ENCODE measurements at regions not wholly inside any gene's neighbourhood (a gene's known extent, or its start where the extent isn't known, plus 50 kb on each side); places are given as distances from the start of the nearest gene placed in this dataset.
A peak's percentile ranks its signal among the peaks of the same experiment; 100 is the strongest.

DNA sequence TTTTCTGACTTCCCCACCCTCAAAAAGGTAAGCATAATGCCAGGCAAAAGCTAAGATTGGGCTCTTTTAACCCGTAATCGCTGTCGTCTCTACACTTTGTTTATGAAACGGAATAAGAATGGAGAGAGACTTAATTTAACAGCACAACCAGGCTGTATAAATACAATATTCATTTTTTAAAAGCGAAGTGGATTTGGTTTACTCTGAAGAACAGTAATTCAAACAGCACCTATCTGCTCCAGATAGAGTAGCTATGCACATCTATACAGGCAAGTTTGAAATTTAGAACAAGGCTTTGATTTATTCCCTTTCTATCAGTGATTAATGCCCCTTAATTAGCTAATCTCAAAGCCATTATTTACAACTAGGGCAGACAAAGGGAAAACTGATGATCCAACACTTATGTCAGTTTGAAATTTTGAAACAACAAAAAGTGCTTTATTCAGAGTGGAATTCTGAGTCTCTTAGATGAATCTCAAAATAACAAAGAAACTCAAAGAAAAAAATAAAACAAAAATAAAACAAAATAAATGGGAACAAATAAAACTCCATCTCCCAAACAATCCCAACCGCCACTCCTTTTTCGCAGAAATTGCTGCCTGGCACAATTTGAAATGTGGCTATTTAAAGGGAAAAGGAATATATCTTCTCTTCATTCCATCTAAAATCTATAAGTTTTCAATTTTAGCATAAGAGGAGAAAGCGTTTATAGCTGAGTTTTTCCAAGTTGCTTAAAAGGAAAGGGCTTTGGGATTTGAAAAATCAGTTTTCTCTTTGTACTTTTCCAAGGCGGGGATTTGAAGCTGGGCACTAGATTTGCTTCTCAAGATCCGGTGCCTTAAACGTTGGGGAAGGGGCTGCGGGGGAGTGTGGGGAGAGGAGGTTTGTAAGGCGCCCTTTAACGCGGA lies 298.6 kb downstream of the PARP8 start:
- no peak for DNase-seq

DNA sequence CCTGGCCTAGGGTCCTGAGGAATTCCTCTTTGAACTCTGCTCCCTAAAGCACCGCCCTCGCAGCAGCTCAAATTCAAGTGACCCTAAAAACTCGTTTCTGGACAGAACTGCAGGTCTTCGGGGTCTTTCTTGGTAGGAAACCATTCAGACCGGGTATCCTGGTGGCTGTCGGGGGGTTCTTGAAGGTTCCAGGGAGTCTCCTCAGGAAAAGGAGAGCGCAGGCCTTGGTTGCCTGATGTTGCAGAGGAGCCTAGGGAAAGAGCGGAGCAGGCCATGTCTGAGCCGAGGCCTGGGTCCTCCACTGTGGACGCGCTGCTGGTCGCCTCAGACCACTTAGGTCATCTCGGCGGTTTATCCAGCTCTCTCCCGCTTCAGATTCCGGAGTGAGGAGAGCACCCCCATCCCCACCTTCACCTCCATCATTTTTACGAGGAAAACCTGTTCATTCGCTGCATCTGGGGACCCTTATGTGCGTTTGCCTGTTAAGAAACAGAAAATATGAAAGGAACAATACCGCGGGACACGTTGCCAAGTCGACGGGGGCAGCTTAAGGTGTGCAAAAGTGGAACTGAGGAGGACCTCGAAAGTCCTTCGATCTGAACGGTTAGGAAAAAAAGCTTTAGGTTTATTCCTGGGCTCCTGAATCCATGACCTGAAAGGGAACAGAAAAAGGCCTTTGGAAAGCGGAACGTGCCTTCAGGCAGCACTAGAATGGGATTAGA lies 299.4 kb downstream of the PARP8 start:
- no peak for DNase-seq

DNA sequence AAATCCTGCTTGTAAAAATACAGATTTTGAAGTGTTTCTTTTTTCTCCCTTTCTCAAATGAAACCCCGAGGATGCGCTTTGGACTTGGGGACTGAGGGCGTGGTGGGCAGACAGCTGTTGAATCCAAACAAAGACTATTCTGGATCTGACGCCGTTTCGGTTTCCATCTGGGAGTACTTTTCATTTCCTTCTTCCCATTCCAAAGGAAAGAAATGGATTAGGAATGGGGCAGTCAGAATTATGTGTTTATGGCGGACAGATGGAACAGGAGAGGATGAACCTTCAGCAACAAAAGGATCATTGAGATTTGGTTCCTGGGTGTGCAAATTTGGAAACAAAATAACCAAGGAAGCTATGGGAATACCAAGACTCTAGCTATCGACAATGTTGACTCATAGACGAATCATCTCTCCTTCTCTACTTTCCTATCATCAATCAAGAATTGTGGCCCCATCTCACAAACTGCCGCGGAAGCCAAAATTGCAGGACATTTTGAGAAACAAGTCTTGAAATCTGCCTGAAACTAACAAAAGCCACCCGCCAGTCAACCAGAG lies 300.6 kb downstream of the PARP8 start:
- no peak for DNase-seq

DNA sequence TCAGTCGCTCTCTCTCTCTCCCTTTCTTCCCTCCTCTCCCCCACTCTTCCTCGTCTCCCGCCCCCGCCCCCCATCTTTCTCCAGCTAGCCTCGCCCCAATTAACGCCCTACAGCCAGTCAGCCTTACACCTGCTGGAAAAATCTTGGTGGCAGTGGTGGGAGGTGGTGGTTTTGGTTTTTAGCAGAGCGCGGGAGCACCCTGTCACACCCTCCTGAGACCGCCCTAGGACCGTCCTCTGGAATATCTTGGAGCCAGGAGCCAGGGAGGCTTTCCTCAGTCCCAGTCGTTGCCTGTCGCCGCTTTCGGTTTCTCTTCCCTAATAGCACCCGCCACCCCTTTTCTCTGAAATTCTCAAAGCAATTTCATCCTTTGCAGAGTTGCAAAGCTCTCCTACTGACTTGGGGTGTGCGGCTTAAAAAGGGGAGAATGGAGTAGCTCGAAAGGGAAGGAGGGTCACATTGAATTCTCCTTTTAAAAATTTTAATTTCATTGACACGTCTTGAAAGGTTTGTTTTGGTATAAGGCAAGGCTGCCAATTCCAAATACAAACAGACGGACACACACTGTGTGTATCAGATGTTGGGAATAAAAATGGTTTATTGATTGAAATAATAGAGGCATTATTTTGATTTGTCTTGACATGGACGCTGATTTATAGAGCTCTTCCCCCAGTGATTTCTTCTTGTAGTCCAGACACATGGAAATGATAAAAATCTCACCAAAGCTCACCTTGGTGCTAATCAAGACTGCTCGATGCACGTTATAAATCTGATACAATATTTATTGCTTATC lies 301.3 kb downstream of the PARP8 start:
- peak; percentile 23 for DNase-seq

DNA sequence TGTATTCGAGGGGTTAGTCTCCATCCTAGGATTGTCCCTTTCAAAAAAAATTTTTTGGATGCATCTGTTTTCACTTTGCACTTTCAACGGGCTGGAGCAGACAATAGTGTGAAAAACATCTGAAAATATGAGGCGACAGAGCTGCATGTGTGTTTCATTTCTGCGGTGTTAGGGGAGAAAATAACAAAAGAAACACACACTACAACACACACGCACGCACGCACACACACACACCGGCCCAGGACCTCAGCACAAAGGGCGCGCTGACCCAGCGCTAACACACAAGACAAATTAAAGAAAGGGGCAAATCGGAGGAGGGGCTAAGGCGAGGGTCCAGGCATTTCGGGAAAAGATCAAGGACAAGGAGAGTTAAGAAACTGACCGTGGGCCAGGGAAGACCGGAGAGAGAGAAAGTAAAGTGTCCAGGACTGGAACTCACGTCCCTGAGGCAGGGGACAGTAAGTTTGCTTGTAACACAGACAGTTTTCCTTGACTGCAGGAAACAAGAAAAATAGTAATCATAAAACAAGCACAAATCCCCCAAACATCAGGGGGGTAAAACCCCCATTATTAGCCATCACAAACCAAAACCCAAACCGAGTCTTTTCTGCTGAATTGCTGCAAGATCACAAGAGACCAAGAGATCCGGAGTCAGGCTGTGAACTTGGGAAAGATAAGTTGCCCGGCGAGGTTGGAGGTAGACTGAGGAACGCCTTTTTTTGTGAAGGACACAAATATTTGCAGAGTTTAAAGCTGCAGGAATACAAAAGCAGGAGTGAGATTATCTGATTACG lies 302.1 kb downstream of the PARP8 start:
- no peak for DNase-seq

DNA sequence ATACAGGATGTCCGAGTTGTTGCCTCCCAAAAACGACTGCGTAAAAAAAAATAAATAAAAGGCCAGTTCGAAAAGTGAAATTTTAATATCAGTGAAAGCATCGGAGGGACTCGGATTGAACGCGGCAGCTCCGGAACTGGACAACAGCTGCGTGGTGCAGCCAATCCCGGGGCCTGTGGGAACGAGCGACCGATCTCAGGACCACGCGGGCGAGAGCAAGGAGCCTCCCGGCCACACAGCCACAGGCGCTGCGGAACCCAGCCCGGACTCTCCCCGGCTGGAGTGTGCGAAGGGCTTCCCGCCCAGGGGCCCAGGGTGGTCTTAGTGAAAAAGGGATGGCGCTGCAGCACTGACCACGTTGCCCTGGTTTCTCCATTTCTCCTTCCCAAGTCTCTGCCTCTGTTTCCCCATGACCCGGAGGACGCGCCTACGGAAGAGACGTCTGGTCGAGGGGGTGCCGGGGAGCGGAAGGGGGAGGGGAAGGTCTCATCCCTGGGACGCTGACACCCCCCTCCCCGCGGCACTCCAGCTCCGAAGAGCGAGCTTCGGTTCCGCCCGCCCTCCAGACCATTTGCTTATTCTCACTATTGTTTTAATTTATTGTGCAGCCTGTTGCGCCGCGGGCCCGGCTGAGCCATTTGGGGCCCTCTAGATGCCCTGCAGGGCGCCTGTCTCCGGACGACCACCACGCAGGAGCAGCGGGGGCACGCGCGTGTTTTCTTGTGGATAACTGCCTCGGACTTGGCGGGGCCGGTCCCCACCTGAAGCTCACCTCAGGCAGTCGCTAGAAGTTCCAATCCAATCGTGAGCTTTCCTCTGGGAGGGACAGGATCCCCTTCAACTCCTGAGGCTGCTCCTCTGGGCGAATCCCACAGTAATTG lies 303.0 kb downstream of the PARP8 start:
- no peak for DNase-seq

DNA sequence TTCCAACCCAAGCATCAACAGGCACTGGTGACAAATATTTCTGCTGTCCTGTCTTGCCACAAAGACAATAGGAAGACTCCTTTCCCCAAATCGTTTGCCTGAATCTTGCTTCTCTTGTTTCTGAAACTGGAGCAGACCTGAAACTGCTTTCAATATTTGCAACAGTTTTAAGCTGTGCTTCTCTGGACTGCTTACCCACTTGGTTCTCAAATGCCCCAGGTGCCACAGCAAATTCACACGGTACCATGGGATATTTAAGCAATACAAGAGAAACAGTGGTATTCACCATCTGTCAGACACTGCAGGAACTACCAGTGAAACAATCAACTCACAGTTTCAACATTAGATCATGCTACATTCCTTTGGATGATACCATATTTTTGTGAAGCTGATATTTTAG lies 309.4 kb downstream of the PARP8 start:
- DNase-seq, result no peak

DNA sequence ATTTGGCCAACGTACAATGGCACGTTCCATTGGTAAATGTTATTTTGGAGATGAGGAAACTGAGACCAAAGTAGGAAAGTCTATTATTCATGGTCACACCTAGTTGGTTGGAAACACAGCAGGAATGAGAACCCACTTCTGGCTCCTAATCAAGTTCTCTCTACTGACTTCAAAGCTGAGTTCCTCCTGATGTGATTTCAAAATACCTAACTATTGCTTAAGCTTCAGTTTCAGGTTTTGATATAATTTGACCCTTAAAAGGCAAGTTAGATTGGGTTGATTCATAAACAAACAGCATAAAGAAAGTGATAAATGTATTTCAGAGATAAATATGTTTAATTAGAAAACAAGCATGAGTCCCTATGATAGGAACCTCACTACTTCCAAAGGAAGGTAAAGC lies 312.5 kb downstream of the PARP8 start:
- no peak for DNase-seq

DNA sequence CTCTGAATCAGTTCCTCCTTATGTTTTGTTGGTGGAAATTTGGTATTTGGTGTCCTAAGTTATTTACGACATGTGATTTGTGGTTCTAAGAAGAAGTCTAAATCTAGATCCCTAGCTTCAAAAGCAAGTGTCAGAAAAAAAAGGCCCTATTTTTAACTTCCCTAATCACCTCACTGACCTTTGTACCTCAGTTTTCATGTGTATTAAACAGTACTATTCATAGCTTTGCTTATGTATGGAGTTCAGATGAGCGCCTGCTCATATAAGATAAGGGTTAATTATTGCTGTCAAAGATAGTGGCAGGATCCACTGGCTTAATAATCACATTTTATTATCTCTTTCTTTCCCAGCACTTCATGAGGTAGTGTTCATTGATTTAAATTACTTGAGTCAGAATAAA lies 318.2 kb downstream of the PARP8 start:
- no peak for DNase-seq

DNA sequence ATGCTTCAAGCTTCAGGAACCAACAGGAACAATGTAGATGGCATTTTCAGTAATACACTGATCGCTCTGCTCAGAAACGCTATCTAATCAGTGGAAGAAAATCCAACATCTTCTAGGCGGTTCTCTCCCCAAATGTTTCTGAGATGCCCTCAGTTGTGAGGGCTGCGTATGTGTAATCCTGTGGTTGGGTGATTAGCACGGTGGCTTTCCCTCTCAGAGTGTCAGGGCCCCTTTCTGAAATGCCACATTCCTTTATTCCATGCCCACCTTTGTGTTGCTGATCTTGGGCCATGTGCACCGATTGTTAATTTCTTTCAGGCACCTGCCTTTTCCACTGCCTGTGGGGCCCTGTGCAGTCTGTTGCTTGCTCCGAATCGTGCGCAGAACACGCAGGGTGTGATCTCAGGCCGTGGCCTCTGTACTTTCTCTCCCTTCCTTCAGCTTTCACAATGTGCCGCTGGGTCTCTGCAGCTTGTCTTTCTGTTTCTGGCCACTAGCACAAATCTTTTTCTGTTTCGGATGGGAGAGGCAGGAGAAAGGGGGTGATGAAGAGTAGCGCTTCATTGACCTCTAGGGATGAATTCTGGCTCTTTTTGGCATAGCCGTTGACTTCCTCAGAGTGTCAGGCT lies 324.0 kb downstream of the PARP8 start:
- DNase-seq, result no peak

DNA sequence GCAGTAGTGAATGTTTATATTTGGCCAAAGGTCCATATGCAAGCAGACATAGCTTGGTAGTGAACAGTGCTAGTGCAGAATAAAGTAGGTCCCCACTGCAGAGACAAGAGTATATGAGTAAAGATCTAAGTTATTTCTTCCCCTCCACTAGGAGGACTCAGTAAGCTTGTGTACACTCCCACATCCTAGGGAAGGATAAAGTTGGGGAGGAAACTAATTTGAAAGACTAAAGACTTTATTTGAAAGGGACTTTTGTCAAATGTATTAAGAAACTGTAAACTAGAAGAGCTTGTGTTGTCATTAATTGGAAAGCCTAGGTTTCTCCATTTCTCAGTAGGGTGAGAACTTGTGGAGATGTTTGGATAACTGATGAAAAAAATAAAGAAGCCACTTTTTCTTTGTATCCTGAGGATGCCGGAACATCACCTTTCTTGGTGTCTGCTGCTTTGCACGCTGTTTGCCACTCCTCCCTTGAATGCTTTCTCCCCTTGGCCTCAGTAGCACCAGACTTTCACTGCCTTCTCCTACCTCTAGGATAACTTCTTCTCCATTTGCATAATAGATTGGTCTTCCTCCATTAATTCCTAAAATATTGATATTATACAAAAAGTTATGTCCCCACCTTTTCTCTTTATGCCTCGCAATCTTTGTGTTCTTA lies 329.0 kb downstream of the PARP8 start:
- DNase-seq, result no peak

DNA sequence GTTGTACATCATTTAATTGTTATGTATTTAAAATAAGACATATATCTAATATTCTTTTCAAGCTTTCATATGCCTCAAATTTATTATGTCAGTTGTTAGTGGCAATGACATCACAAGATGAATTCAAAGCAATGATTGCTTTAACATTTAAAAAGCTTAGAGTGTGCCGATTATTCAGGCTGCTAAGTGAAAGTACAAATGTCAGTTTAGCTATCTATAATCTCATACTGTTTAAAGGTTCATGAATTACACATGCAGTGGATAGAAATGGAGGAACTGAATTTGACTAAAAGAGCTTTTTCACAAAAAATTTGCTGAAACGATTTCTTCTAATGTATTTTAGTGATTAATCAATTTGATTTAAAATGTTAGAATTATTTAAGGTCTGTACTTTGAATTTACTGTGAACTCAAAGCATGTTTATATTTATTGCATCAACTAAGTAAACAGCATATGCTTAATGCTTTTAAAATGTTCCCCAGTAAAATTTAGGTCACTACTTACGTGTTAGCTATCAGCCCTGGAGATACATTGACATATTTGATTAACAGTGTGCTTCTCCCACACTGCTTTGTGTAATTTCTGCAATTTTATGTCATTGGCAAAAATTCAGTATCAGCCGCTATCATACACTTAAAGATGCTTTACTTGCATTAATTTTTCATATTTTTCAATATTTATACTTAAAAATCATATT lies 334.9 kb downstream of the PARP8 start:
- DNase-seq, result no peak

DNA sequence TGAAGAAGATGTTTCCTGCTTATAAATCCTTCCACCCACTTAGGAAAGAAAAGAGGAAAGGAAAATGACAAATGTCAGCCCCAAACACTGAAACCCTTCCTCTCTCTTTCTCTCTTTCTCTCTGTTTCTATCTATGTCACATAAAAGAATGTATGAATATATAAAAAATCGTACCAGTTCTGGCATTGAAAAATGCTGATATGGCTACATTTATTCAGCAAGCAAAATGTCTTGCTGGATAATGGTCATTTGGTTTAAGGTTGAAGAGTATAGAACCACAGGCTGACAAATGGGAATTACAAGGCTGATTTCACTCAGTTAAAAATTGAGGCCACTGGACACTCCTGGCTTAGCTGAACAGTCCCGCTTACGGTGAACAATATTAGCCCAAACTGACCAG lies 335.9 kb downstream of the PARP8 start:
- no peak for DNase-seq

DNA sequence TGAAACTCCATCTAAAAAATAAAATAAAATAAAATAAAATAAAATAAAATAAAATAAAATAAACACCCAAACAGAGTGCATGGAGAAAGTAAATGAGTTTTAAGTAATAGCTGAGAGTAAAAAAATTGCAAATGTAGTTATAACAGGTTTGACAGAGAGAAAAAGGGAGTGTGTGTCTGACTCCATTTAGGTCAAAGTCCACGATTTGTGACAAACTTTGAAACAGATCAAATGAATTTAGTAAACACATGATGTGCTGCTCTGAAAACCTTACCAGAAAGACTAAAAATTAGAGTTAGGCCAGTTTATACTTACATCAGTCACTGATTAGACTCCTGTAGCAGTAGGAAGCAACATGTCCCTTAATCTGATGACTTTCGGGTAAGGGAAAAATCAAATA lies 346.6 kb downstream of the PARP8 start:
- no peak for DNase-seq

DNA sequence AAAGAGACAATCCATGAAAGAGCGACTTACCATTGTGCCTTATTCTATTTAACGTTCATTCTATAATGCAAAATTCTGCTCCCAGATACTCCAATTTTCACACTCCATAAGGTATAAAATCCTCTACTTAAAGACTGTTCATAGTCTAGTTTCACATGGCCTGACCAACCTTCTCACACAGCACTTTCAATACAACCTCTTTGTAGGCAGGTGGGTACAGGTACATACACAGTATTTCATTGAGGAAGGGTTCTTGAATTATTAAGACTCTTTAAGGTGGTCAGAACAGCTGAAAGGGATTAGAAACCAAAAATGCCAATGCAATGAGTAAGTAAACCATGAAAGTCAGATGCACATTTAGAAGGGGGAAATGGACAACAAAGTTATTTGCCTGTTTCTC lies 352.0 kb downstream of the PARP8 start:
- DNase-seq, result no peak

DNA sequence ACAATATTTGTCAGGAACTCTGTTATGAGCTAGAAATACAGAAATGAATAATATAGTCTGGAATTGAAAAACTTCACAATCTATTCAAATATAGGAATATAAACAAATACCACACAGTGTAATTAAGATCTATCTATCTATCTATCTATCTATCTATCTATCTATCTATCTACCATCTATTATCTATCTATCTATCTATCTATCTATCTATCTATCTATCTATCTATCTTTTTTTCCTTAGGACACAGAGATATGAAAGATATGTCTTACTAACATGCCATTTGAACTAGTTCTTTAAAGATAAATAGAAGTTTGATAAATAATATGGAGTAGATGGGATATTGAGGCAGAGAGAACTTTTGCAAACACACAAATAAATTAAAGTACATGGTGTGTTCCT lies 357.8 kb downstream of the PARP8 start:
- no peak for DNase-seq

DNA sequence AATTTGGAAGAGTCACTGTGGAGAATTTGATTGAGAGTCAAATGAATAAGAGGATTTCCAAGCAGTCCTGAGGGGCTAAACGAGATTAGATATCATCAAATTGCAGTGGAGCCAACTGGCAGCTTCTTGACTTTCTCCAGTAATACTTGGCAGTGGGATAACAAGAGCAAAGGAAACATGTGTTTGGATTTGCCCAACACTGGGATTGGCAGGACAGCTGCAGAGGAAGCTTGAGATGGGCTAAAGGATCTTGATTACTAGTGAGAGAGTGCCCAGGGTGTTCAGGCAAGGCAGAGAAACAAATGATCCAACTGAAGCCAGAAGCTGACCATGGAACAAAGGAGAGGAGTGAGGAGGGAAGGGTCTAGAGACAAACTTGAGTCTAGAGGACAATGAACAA lies 356.0 kb upstream of the ISL1 start:
- no peak for DNase-seq

DNA sequence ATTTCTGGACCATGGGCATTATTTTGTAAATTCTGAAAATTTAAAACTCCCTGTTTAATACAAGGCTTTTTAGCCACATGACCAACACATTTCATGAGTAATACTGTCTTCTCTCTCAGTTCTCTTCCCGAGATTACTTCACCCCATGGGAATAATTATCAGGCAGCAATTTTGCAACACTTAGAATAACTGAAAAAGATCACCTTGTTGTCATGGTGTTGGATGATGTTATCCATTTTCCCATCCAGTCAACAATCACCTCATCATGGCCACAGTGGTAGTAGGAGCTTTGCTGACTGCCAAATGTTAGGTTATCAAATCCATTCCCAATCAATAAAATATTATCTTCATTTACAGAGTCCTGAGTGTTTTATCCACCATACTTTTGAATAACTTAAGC lies 354.9 kb upstream of the ISL1 start:
- DNase-seq, result no peak

DNA sequence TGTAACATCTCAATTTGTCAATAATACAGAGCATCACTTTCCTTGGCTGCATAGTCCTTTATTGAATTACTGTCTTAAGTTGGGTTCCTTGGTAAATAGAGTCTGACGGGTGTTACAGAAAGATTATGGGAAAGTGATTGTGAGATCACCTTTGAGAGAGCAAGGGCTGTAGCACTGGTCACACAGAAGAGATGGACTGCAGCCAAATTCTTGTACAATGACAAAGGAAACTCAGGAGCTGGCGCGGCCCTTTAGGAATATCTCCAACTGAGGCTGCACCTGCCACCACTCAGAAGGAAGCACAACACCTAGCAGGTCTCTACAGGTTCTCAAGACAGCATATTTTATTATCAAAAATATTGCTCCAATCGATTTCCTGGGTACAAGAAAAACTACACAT lies 350.0 kb upstream of the ISL1 start:
- peak; percentile 51 for DNase-seq

Data from DMS153 (cell line).